Memory B cell (primary cell): ENCODE measurements at regions not wholly inside any gene's neighbourhood (a gene's known extent, or its start where the extent isn't known, plus 50 kb on each side); places are given as distances from the start of the nearest gene placed in this dataset.

ENCODE experiments used
- ATAC-seq: fragments of 150-1000 bp; cut with Tn5 transposase; 2 replicates; pipeline ENCODE4 v1.10.0; 2021; ENCODE audit warnings: low read depth, mild to moderate bottlenecking, moderate library complexity
- DNase-seq, 2 donors: peaks; one replicate each; pipeline ENCODE4 v3.0.0; 2022; ENCODE audit warnings: low spot score in 2 of 2
- H3K27ac Mint-ChIP-seq: one replicate; pipeline ENCODE4 v1.8.0; 2022; ENCODE audit warnings: mild to moderate bottlenecking, moderate library complexity, mixed read lengths
- H3K27me3 Mint-ChIP-seq: one replicate; pipeline ENCODE4 v1.8.0; 2022; ENCODE audit warnings: mixed read lengths
- H3K36me3 Mint-ChIP-seq: one replicate; pipeline ENCODE4 v1.8.0; 2022; ENCODE audit warnings: mild to moderate bottlenecking, mixed read lengths
- H3K4me1 Mint-ChIP-seq: one replicate; pipeline ENCODE4 v1.8.0; 2022; ENCODE audit warnings: mixed read lengths
- H3K4me3 Mint-ChIP-seq: one replicate; pipeline ENCODE4 v1.8.0; 2022; ENCODE audit warnings: mild to moderate bottlenecking, moderate library complexity, mixed read lengths
- H3K9me3 Mint-ChIP-seq: one replicate; pipeline ENCODE4 v1.8.0; 2022; ENCODE audit warnings: mixed read lengths

DNA sequence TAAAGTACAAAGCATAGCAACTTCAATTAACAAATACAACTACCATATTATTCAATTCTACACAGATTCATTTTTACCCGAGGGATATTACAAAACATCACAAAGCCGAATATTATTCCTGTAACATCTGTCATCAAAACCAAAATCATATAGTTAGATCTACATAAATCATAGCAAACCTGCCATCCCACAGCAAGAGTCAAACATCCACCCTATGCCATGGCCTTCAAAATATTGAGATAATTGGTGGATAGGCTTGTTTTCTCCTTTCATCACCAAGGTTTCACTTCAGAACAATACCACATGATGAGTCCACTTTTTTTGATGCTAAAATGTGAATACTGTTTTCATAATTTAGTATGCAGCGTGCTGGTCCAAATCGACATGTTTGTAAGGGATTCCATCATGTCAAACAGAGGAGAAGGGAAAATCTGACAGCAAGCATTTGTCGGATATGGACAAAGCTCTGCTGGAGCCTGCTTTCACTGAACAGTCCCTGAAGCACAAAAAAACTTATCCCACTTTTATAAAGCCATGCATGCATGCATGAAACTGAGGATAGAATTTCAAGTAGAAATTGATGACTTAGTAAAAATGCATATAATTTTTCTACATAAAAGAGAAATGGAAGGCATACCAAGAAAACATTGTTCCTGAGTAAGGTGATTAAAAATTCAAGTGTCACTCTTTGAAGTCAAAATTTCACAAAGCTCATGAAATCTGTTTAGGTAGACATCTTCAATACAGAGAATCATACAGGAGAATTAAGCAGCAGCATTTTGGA is 494.1 kb downstream of the HACE1 start:
- Mint-ChIP-seq H3K27ac (no peak overlapping the region), H3K9me3 (no peaks in the 10 kb centered on the region), H3K27me3 (no peaks in the 10 kb centered on the region), H3K4me1 (no peaks in the 10 kb centered on the region), H3K4me3 (no peak overlapping the region), H3K36me3 (no peaks in the 10 kb centered on the region)
- ATAC-seq (no peak), DNase-seq (no peak)

DNA sequence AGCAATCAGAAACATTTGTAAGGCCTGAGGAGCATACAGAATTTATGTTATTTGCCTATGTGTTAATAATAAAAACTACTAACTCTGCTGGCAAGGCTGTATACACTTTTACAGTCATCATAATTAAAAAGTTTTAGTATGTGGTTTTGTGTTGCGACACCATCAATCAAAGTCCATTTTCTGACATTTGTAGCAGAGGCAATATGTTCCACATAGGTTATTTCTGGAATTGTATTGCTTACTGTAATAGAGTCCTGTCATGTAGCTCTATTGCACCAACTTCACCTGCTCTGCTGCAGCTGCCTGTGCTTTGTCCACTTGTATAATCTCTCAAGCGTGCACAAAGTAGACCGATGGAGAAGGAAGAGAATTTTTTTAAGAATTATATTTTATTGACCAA is 501.8 kb downstream of the HACE1 start:
- H3K36me3 Mint-ChIP-seq, result no peaks in the 10 kb centered on the region
- DNase-seq (no peak), ATAC-seq (no peak)
- H3K9me3 Mint-ChIP-seq, result peaks cover 4% of the 10 kb centered on the region
- no peak overlapping the region for H3K4me3 Mint-ChIP-seq
- no peaks in the 10 kb centered on the region for H3K27me3 Mint-ChIP-seq
- no peak overlapping the region for H3K27ac Mint-ChIP-seq
- no peaks in the 10 kb centered on the region for H3K4me1 Mint-ChIP-seq

DNA sequence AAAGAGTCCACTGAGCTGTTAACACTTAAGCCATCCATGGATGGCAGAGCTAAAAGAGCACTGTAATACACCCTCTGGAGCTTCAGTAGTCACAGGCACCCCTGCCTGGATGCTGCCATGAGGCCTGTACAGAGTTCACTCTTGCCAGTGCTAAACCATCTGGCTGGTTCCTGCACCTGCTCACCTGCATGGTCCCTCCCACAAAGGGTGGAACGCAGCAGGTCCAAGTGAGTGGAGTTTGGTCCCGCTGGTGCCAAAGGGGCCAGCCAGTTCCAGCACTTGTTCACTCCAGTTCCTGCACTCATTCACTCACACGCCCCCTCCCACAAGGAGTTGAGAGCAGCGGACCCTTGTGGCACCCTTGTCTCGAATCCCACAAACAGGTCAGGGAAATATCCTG is 503.5 kb downstream of the HACE1 start:
- no peak for DNase-seq
- Mint-ChIP-seq H3K36me3 (no peaks in the 10 kb centered on the region), H3K4me3 (no peak overlapping the region), H3K27ac (no peak overlapping the region), H3K9me3 (peaks cover 4% of the 10 kb centered on the region), H3K27me3 (no peaks in the 10 kb centered on the region), H3K4me1 (no peaks in the 10 kb centered on the region)
- no peak for ATAC-seq

DNA sequence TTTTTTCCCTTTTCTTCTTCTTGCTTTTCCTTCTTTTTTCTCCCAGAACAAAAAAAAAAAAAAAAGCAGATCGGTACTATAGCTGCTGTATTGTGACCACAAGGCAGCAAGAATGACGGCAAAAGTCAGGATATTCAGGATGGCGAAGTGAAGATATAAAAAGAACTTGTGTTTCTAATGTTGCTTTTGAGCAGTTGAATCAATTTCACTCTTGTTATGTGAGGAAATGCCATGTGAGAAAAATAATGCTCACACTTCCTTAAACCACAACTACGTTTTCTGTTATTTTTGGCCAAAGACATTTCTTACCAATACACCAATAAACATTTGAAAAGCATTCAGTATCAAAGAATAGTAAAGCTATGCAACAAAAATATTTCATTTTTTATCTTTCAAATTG is 510.5 kb downstream of the HACE1 start:
- no peaks in the 10 kb centered on the region for H3K4me1 Mint-ChIP-seq
- DNase-seq (no peak), ATAC-seq (no peak)
- peaks cover 4% of the 10 kb centered on the region for H3K9me3 Mint-ChIP-seq
- H3K36me3 Mint-ChIP-seq, result no peaks in the 10 kb centered on the region
- H3K4me3 Mint-ChIP-seq, result no peak overlapping the region
- no peaks in the 10 kb centered on the region for H3K27me3 Mint-ChIP-seq
- no peak overlapping the region for H3K27ac Mint-ChIP-seq

DNA sequence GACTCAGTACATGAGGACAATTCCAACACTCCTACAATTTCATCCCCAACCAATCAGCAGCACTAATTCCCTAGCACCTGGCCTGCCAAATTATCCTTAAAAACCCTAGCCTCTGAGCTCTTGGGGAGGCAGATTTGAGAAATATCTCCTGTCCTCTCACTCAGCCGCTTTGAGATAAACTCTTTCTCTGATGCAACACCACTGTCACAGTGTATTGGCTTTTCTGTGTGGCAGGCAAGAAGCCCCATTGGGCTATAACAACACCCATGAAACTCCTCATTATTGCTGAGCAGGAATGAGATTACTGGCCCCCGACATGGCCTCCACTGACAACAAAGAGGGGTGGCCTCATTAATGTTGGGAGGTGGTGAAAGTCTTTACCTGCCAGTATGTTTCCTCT is 515.5 kb downstream of the HACE1 start:
- Mint-ChIP-seq H3K9me3 (peaks cover 4% of the 10 kb centered on the region), H3K4me1 (no peaks in the 10 kb centered on the region), H3K4me3 (no peak overlapping the region), H3K36me3 (no peaks in the 10 kb centered on the region), H3K27me3 (no peaks in the 10 kb centered on the region), H3K27ac (no peak overlapping the region)
- DNase-seq (no peak), ATAC-seq (no peak)

- DNase-seq, result no peak
- Mint-ChIP-seq H3K4me3 (no peak overlapping the region), H3K9me3 (peaks cover 5% of the 10 kb centered on the region), H3K36me3 (no peaks in the 10 kb centered on the region), H3K27me3 (no peaks in the 10 kb centered on the region), H3K4me1 (no peaks in the 10 kb centered on the region), H3K27ac (no peak overlapping the region)
- ATAC-seq, result no peak
Observed at GRCh38 chr6:104332364-104332763, 527.4 kb downstream of the HACE1 start.

DNA sequence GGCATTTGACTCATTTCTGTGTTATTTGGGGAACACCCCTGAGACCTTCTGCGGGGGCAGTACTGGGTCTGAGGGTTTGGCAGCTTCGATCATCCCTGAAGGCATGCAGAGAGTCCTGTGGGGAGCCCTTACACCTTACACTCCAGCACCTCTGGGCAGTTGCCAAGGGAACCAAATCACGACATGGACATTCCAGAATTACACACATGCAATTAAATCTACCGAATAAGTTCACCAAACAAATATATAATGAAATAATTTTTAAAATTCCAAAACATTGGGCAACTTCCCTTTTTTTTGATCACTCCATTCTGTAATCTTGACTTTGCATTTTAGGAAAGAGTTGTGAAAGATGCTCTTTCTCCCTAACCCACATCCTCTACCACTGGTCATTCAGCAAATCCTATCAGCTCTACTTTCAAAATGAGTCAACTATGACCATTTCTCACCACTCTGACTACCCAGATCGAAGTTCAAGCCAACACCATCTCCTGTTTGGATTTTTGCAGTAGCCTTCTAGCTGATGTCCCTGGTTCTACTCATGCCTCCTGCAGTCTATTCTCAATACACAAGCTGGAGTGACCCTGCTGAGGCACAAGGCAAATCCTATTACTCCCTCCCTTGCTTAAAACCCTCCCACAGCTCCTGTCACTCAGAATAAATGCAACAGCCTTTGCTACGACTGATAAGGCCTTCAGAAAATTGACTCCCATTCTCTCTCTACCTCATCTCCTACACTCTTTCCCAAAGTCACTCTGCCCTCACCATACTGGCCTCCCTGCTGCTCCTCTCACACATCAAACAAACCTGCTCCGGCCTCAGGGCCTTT is 533.3 kb downstream of the HACE1 start:
- Mint-ChIP-seq H3K9me3 (peaks cover 1% of the 10 kb centered on the region), H3K27ac (no peak overlapping the region)

GRCh38 chr6:104325341-104326172 is 534.2 kb downstream of the HACE1 start:
- no peak overlapping the region for H3K27ac Mint-ChIP-seq
- no peak for ATAC-seq
- H3K36me3 Mint-ChIP-seq, result no peaks in the 10 kb centered on the region
- H3K27me3 Mint-ChIP-seq, result no peaks in the 10 kb centered on the region
- H3K4me3 Mint-ChIP-seq, result no peak overlapping the region
- H3K9me3 Mint-ChIP-seq, result peaks cover 1% of the 10 kb centered on the region
- no peak for DNase-seq
- H3K4me1 Mint-ChIP-seq, result no peaks in the 10 kb centered on the region

More for the DNA sequence above, 533.3 kb downstream of the HACE1 start:
- DNase-seq (no peak), ATAC-seq (no peak)
- Mint-ChIP-seq H3K27me3 (no peaks in the 10 kb centered on the region), H3K4me3 (no peak overlapping the region), H3K36me3 (no peaks in the 10 kb centered on the region), H3K4me1 (no peaks in the 10 kb centered on the region)

- ATAC-seq, result no peak
- Mint-ChIP-seq H3K4me3 (no peak overlapping the region), H3K36me3 (no peaks in the 10 kb centered on the region), H3K27ac (no peak overlapping the region), H3K4me1 (no peaks in the 10 kb centered on the region), H3K9me3 (peaks cover 1% of the 10 kb centered on the region), H3K27me3 (no peaks in the 10 kb centered on the region)
- no peak for DNase-seq
Observed at GRCh38 chr6:104324301-104324700, 535.4 kb downstream of the HACE1 start.

GRCh38 chr6:104322841-104323240 is 536.9 kb downstream of the HACE1 start:
- no peaks in the 10 kb centered on the region for H3K27me3 Mint-ChIP-seq
- H3K4me1 Mint-ChIP-seq, result no peaks in the 10 kb centered on the region
- H3K36me3 Mint-ChIP-seq, result no peaks in the 10 kb centered on the region

DNA sequence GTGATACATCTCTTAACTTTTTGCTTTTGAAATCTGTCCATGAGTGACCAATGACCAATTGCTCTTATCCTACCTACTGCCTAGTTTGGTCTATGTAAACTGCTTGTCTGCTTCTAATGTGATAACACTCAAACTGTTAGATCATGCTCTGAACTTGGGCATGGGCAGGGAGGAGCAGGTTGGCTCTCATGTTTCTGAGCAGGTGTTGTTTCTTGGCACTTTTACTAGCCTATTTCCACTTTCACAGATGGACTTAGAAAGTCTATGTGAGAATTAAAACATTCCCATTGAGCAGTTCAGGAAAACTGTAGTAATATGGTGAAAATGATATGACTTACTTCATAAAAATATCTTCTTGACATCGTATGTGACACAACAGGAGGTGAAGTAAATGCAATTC is 538.4 kb downstream of the HACE1 start:
- no peaks in the 10 kb centered on the region for H3K27me3 Mint-ChIP-seq
- ATAC-seq, result no peak
- no peak overlapping the region for H3K4me3 Mint-ChIP-seq
- H3K27ac Mint-ChIP-seq, result no peak overlapping the region
- peaks cover 3% of the 10 kb centered on the region for H3K9me3 Mint-ChIP-seq
- no peaks in the 10 kb centered on the region for H3K4me1 Mint-ChIP-seq
- DNase-seq, result no peak
- no peaks in the 10 kb centered on the region for H3K36me3 Mint-ChIP-seq

More at GRCh38 chr6:104322841-104323240, 536.9 kb downstream of the HACE1 start:
- no peak for ATAC-seq
- Mint-ChIP-seq H3K27ac (no peak overlapping the region), H3K4me3 (no peak overlapping the region), H3K9me3 (peaks cover 3% of the 10 kb centered on the region)
- DNase-seq, result no peak

DNA sequence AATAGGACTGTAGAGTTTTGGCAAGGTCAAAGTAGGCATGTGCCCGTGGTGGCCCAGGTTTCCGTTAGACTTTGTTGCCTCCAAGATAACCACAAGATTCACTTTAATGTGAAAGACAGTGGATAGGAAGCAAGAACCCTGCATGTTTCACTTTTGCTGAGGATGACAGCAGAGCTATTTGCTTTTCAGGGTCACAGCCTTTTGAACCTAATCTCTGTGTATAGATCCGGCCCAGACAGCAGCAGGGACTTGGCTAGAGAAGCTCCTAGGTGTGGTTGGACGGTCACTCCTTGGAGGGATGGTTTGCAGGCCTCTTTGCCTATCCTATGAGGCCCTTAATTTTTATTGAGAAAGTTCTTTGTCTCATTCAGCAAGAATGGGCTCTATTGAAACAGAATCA is 538.8 kb downstream of the HACE1 start:
- DNase-seq (no peak), ATAC-seq (no peak)
- H3K4me3 Mint-ChIP-seq, result no peak overlapping the region
- no peaks in the 10 kb centered on the region for H3K4me1 Mint-ChIP-seq
- no peaks in the 10 kb centered on the region for H3K36me3 Mint-ChIP-seq
- H3K27ac Mint-ChIP-seq, result no peak overlapping the region
- no peaks in the 10 kb centered on the region for H3K27me3 Mint-ChIP-seq
- peaks cover 3% of the 10 kb centered on the region for H3K9me3 Mint-ChIP-seq

- ATAC-seq (no peak), DNase-seq (no peak)
- Mint-ChIP-seq H3K9me3 (peaks cover 3% of the 10 kb centered on the region), H3K27me3 (no peaks in the 10 kb centered on the region), H3K36me3 (no peaks in the 10 kb centered on the region), H3K4me1 (no peaks in the 10 kb centered on the region), H3K27ac (no peak overlapping the region), H3K4me3 (no peak overlapping the region)
Observed at GRCh38 chr6:104312851-104313250, 546.9 kb downstream of the HACE1 start.

- Mint-ChIP-seq H3K9me3 (peaks cover under 1% of the 10 kb centered on the region), H3K27ac (no peak overlapping the region), H3K4me1 (no peaks in the 10 kb centered on the region), H3K36me3 (no peaks in the 10 kb centered on the region), H3K4me3 (no peak overlapping the region), H3K27me3 (no peaks in the 10 kb centered on the region)
- DNase-seq (no peak), ATAC-seq (no peak)
Observed at GRCh38 chr6:104306211-104306610, 553.5 kb downstream of the HACE1 start.
